HEK293T (cell line): ENCODE measurements at regions not wholly inside any gene's neighbourhood (a gene's known extent, or its start where the extent isn't known, plus 50 kb on each side); places are given as distances from the start of the nearest gene placed in this dataset.

ENCODE experiments used
- ARNT ChIP-seq: fragments of 450-650 bp; IDR thresholded peaks from 2 replicates; pipeline ENCODE4 v1.6.1; 2017; ENCODE audit warnings: mild to moderate bottlenecking
- BHLHE40 ChIP-seq: fragments of 450-650 bp; IDR thresholded peaks from 2 replicates; pipeline ENCODE4 v1.6.1; 2016; ENCODE audit warnings: mild to moderate bottlenecking, moderate library complexity, borderline replicate concordance
- CTBP1 ChIP-seq: fragments of 450-650 bp; IDR thresholded peaks from 2 replicates; pipeline ENCODE4 v1.6.1; 2016; ENCODE audit warnings: borderline replicate concordance
- ELF4 ChIP-seq: fragments of 450-650 bp; IDR thresholded peaks from 2 replicates; pipeline ENCODE4 v1.6.1; 2017; ENCODE audit warnings: antibody characterized with exemption
- FOXA1 ChIP-seq: fragments of 450-650 bp; IDR thresholded peaks from 2 replicates; pipeline ENCODE4 v1.6.1; 2016; ENCODE audit warnings: mild to moderate bottlenecking
- FOXK2 ChIP-seq: fragments of 450-650 bp; IDR thresholded peaks from 2 replicates; pipeline ENCODE4 v1.6.1; 2016; ENCODE audit warnings: mild to moderate bottlenecking
- FOXM1 ChIP-seq: fragments of 450-650 bp; IDR thresholded peaks from 2 replicates; pipeline ENCODE4 v1.6.1; 2017; ENCODE audit warnings: mild to moderate bottlenecking, borderline replicate concordance
- HDGF ChIP-seq: fragments of 450-650 bp; IDR thresholded peaks from 2 replicates; pipeline ENCODE4 v1.6.1; 2017; ENCODE audit warnings: antibody characterized with exemption, borderline replicate concordance
- LEF1 ChIP-seq: fragments of 450-650 bp; IDR thresholded peaks from 2 replicates; pipeline ENCODE4 v1.6.1; 2017; ENCODE audit warnings: mild to moderate bottlenecking, borderline replicate concordance
- NFRKB ChIP-seq: fragments of 450-650 bp; IDR thresholded peaks from 2 replicates; pipeline ENCODE4 v1.6.1; 2016; ENCODE audit warnings: mild to moderate bottlenecking, moderate library complexity
- SP1 ChIP-seq: fragments of 450-650 bp; IDR thresholded peaks from 2 replicates; pipeline ENCODE4 v1.6.1; 2017
- SUZ12 ChIP-seq: fragments of 450-650 bp; IDR thresholded peaks from 2 replicates; pipeline ENCODE4 v1.6.1; 2016; ENCODE audit warnings: mild to moderate bottlenecking
- TF ChIP-seq, protein P1 (sequence below): fragments of 450-650 bp; IDR thresholded peaks from 2 replicates; pipeline ENCODE4 v1.6.1; 2016

DNA sequence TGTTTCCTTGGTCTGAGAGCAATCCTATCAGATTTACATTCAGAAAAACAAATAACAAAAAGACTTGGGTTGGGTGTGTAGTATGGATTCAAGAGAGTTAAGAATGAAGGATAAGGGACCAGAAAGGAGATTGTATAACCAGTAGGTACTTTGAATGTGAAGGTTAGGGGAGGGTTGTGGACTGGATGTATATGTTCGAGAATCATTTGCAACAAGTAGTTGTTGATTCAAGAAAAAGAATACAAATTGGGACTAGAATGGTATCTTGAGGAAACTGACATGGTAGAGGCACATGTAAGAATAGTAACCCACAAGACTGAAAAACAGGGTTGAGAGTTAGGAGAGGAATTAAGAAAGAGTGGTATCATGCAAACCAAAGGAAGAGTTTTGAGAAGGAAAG, 240.0 kb upstream of the PPP1R3A start:
- TF ChIP-seq ARNT (no peak), FOXM1 (no peak), HDGF (no peak), NFRKB (no peak), ELF4 (no peak), SUZ12 (no peak), FOXA1 (no peak), LEF1 (no peak), SP1 (no peak), BHLHE40 (no peak), FOXK2 (no peak), CTBP1 (no peak)
- TF ChIP-seq, protein P1, sequence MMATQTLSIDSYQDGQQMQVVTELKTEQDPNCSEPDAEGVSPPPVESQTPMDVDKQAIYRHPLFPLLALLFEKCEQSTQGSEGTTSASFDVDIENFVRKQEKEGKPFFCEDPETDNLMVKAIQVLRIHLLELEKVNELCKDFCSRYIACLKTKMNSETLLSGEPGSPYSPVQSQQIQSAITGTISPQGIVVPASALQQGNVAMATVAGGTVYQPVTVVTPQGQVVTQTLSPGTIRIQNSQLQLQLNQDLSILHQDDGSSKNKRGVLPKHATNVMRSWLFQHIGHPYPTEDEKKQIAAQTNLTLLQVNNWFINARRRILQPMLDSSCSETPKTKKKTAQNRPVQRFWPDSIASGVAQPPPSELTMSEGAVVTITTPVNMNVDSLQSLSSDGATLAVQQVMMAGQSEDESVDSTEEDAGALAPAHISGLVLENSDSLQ, result no peak
